ENCODE measurements at regions not wholly inside any gene's neighbourhood (a gene's known extent, or its start where the extent isn't known, plus 50 kb on each side); places are given as distances from the start of the nearest gene placed in this dataset.

- intact Hi-C loops (cut with micrococcal nuclease; ENCODE audit: unreplicated experiment) = no loop called here
- TF ChIP-seq EZH2phosphoT487 (IDR thresholded peaks at IDR 0.05; ENCODE audit: borderline replicate concordance, low read depth, low read length) (no peak), CTCF (conservative IDR thresholded peaks at IDR 0.05; ENCODE audit: low read length) (no peak)
- Histone ChIP-seq H2AFZ (ENCODE audit: low read length) (no peak overlapping the region), H3K9me3 (ENCODE audit: low read length) (no peaks in the 10 kb centered on the region), H3K9me2 (ENCODE audit: insufficient read depth, low read length) (no peaks in the 10 kb centered on the region), H3K4me3 (ENCODE audit: low read depth, low read length, poor library complexity, severe bottlenecking) (no peak overlapping the region), H3K79me2 (ENCODE audit: insufficient read depth, low read depth, low read length) (no peaks in the 10 kb centered on the region), H3K36me3 (ENCODE audit: insufficient read depth, low read length) (no peaks in the 10 kb centered on the region), H3K4me1 (ENCODE audit: insufficient read depth, low read length, poor library complexity, severe bottlenecking) (no peaks in the 10 kb centered on the region), H4K20me1 (ENCODE audit: insufficient read depth, low read length) (no peaks in the 10 kb centered on the region), H3K4me2 (ENCODE audit: low read length) (no peak overlapping the region), H3K27ac (ENCODE audit: low read depth, low read length, poor library complexity, severe bottlenecking) (no peak overlapping the region)
- POLR2A ChIA-PET = no interaction called here
- no peak for DNase-seq (ENCODE audit: low spot score)
- CTCF ChIA-PET (ENCODE audit: unreplicated experiment) = no interaction called here
- BruUV-seq (replicated peaks) = no TSS peak
These were observed 64.8 kb upstream of the FAR1 start for GRCh38 chr11:13603661-13604060.

GRCh38 chr11:13602844-13603243 lies 65.6 kb upstream of the FAR1 start:
- CTCF ChIA-PET (ENCODE audit: unreplicated experiment) = no interaction called here
- no peak overlapping the region for H3K27ac ChIP-seq (ENCODE audit: low read depth, low read length, poor library complexity, severe bottlenecking)
- TF ChIP-seq CTCF (conservative IDR thresholded peaks at IDR 0.05; ENCODE audit: low read length) (no peak), EZH2phosphoT487 (IDR thresholded peaks at IDR 0.05; ENCODE audit: borderline replicate concordance, low read depth, low read length) (no peak)
- no TSS peak for BruUV-seq (replicated peaks)
- no peak for DNase-seq (ENCODE audit: low spot score)
- H3K9me2 ChIP-seq (ENCODE audit: insufficient read depth, low read length) = no peaks in the 10 kb centered on the region
- H3K36me3 ChIP-seq (ENCODE audit: insufficient read depth, low read length) = no peaks in the 10 kb centered on the region
- no peaks in the 10 kb centered on the region for H3K79me2 ChIP-seq (ENCODE audit: insufficient read depth, low read depth, low read length)
- no peak overlapping the region for H3K4me2 ChIP-seq (ENCODE audit: low read length)
- no peak overlapping the region for H2AFZ ChIP-seq (ENCODE audit: low read length)
- H3K4me1 ChIP-seq (ENCODE audit: insufficient read depth, low read length, poor library complexity, severe bottlenecking) = no peaks in the 10 kb centered on the region
- H4K20me1 ChIP-seq (ENCODE audit: insufficient read depth, low read length) = no peaks in the 10 kb centered on the region
- H3K4me3 ChIP-seq (ENCODE audit: low read depth, low read length, poor library complexity, severe bottlenecking) = no peak overlapping the region
- H3K9me3 ChIP-seq (ENCODE audit: low read length) = no peaks in the 10 kb centered on the region
- intact Hi-C loops (cut with micrococcal nuclease; ENCODE audit: unreplicated experiment) = no loop called here
- POLR2A ChIA-PET = no interaction called here

GRCh38 chr11:13596611-13597326 lies 71.7 kb upstream of the FAR1 start:
- Histone ChIP-seq H3K27ac (ENCODE audit: low read depth, low read length, poor library complexity, severe bottlenecking) (no peak overlapping the region), H3K4me3 (ENCODE audit: low read depth, low read length, poor library complexity, severe bottlenecking) (no peak overlapping the region), H3K79me2 (ENCODE audit: insufficient read depth, low read depth, low read length) (no peaks in the 10 kb centered on the region), H4K20me1 (ENCODE audit: insufficient read depth, low read length) (no peaks in the 10 kb centered on the region), H3K36me3 (ENCODE audit: insufficient read depth, low read length) (no peaks in the 10 kb centered on the region), H3K4me2 (ENCODE audit: low read length) (no peak overlapping the region), H3K9me3 (ENCODE audit: low read length) (no peaks in the 10 kb centered on the region), H3K4me1 (ENCODE audit: insufficient read depth, low read length, poor library complexity, severe bottlenecking) (no peaks in the 10 kb centered on the region), H2AFZ (ENCODE audit: low read length) (no peak overlapping the region), H3K9me2 (ENCODE audit: insufficient read depth, low read length) (no peaks in the 10 kb centered on the region)
- BruUV-seq (replicated peaks) = no TSS peak
- intact Hi-C loops (cut with micrococcal nuclease; ENCODE audit: unreplicated experiment) = no loop called here
- TF ChIP-seq EZH2phosphoT487 (IDR thresholded peaks at IDR 0.05; ENCODE audit: borderline replicate concordance, low read depth, low read length) (no peak), CTCF (conservative IDR thresholded peaks at IDR 0.05; ENCODE audit: low read length) (no peak)
- CTCF ChIA-PET (ENCODE audit: unreplicated experiment) = no interaction called here
- DNase-seq (ENCODE audit: low spot score) = no peak
- POLR2A ChIA-PET = no interaction called here
